ENCODE measurements at regions not wholly inside any gene's neighbourhood (a gene's known extent, or its start where the extent isn't known, plus 50 kb on each side); places are given as distances from the start of the nearest gene placed in this dataset.

- DNase-seq (no peak), ATAC-seq (no peak)
- intact Hi-C loops (cut with DNase I): no loop called here
- Histone ChIP-seq H3K9me3 (ENCODE audit: control insufficient read depth, low read length) (no peaks in the 10 kb centered on the region), H3K4me1 (ENCODE audit: control insufficient read depth, insufficient read depth, low read length) (no peaks in the 10 kb centered on the region), H3K27me3 (ENCODE audit: control insufficient read depth, insufficient read depth) (no peaks in the 10 kb centered on the region), H3K27ac (ENCODE audit: low read length) (no peak overlapping the region), H3K4me3 (ENCODE audit: low read length) (no peak overlapping the region)
- 66% methylated on average over 2 of the region's 2 CpGs for WGBS
These were observed 344.2 kb upstream of the GRM7 start for GRCh38 chr3:6516694-6517093.

GRCh38 chr3:6518709-6519345 lies 342.1 kb upstream of the GRM7 start:
- ATAC-seq (no peak), DNase-seq (no peak)
- H3K9me3 ChIP-seq (ENCODE audit: control insufficient read depth, low read length): no peaks in the 10 kb centered on the region
- intact Hi-C loops (cut with DNase I): no loop called here
- WGBS: 77% methylated on average over 6 of the region's 6 CpGs
- no peak overlapping the region for H3K4me3 ChIP-seq (ENCODE audit: low read length)
- H3K27ac ChIP-seq (ENCODE audit: low read length): no peak overlapping the region
- no peaks in the 10 kb centered on the region for H3K4me1 ChIP-seq (ENCODE audit: control insufficient read depth, insufficient read depth, low read length)
- H3K27me3 ChIP-seq (ENCODE audit: control insufficient read depth, insufficient read depth): no peaks in the 10 kb centered on the region

GRCh38 chr3:6521369-6522113 lies 339.4 kb upstream of the GRM7 start:
- Histone ChIP-seq H3K9me3 (ENCODE audit: control insufficient read depth, low read length) (no peaks in the 10 kb centered on the region), H3K27me3 (ENCODE audit: control insufficient read depth, insufficient read depth) (no peaks in the 10 kb centered on the region), H3K4me3 (ENCODE audit: low read length) (no peak overlapping the region), H3K27ac (ENCODE audit: low read length) (no peak overlapping the region), H3K4me1 (ENCODE audit: control insufficient read depth, insufficient read depth, low read length) (no peaks in the 10 kb centered on the region)
- no peak for ATAC-seq
- no peak for DNase-seq
- WGBS: 85% methylated on average over 2 of the region's 2 CpGs
- intact Hi-C loops (cut with DNase I): no loop called here

GRCh38 chr3:6522191-6522590 lies 338.7 kb upstream of the GRM7 start:
- no peak for ATAC-seq
- intact Hi-C loops (cut with DNase I): no loop called here

GRCh38 chr3:6523043-6523442 lies 337.9 kb upstream of the GRM7 start:
- intact Hi-C loops (cut with DNase I): no loop called here
- no peak overlapping the region for H3K27ac ChIP-seq (ENCODE audit: low read length)
- H3K4me3 ChIP-seq (ENCODE audit: low read length): no peak overlapping the region
- H3K27me3 ChIP-seq (ENCODE audit: control insufficient read depth, insufficient read depth): no peaks in the 10 kb centered on the region
- no peaks in the 10 kb centered on the region for H3K4me1 ChIP-seq (ENCODE audit: control insufficient read depth, insufficient read depth, low read length)
- H3K9me3 ChIP-seq (ENCODE audit: control insufficient read depth, low read length): no peaks in the 10 kb centered on the region
- ATAC-seq (no peak), DNase-seq (no peak)
- 44% methylated on average over 2 of the region's 2 CpGs for WGBS

More at GRCh38 chr3:6522191-6522590, 338.7 kb upstream of the GRM7 start:
- Histone ChIP-seq H3K9me3 (ENCODE audit: control insufficient read depth, low read length) (no peaks in the 10 kb centered on the region), H3K27me3 (ENCODE audit: control insufficient read depth, insufficient read depth) (no peaks in the 10 kb centered on the region), H3K4me1 (ENCODE audit: control insufficient read depth, insufficient read depth, low read length) (no peaks in the 10 kb centered on the region), H3K4me3 (ENCODE audit: low read length) (no peak overlapping the region), H3K27ac (ENCODE audit: low read length) (no peak overlapping the region)
- DNase-seq: no peak

- DNase-seq (no peak), ATAC-seq (peak in 1 of 2 donors; percentile 59)
- intact Hi-C loops (cut with DNase I): no loop called here
- Histone ChIP-seq H3K27me3 (ENCODE audit: control insufficient read depth, insufficient read depth) (no peaks in the 10 kb centered on the region), H3K4me3 (ENCODE audit: low read length) (no peak overlapping the region), H3K27ac (ENCODE audit: low read length) (no peak overlapping the region), H3K9me3 (ENCODE audit: control insufficient read depth, low read length) (no peaks in the 10 kb centered on the region), H3K4me1 (ENCODE audit: control insufficient read depth, insufficient read depth, low read length) (no peaks in the 10 kb centered on the region)
- WGBS: 72% methylated on average over 1 of the region's 1 CpG
These were observed 336.4 kb upstream of the GRM7 start for GRCh38 chr3:6524479-6524878.

- Histone ChIP-seq H3K27ac (ENCODE audit: low read length) (no peak overlapping the region), H3K4me1 (ENCODE audit: control insufficient read depth, insufficient read depth, low read length) (no peaks in the 10 kb centered on the region), H3K27me3 (ENCODE audit: control insufficient read depth, insufficient read depth) (no peaks in the 10 kb centered on the region), H3K9me3 (ENCODE audit: control insufficient read depth, low read length) (no peaks in the 10 kb centered on the region), H3K4me3 (ENCODE audit: low read length) (no peak overlapping the region)
- intact Hi-C loops (cut with DNase I): no loop called here
- DNase-seq: no peak
- WGBS: 85% methylated on average over 8 of the region's 8 CpGs
- no peak for ATAC-seq
These were observed 334.6 kb upstream of the GRM7 start for GRCh38 chr3:6526321-6526720.

- ATAC-seq: no peak
These were observed 334.1 kb upstream of the GRM7 start for GRCh38 chr3:6526861-6527260.

GRCh38 chr3:6528951-6529350 lies 332.0 kb upstream of the GRM7 start:
- DNase-seq: no peak
- H3K27ac ChIP-seq (ENCODE audit: low read length): no peak overlapping the region
- H3K9me3 ChIP-seq (ENCODE audit: control insufficient read depth, low read length): no peaks in the 10 kb centered on the region
- ATAC-seq: no peak
- H3K27me3 ChIP-seq (ENCODE audit: control insufficient read depth, insufficient read depth): no peaks in the 10 kb centered on the region
- no peaks in the 10 kb centered on the region for H3K4me1 ChIP-seq (ENCODE audit: control insufficient read depth, insufficient read depth, low read length)
- intact Hi-C loops (cut with DNase I): no loop called here
- no peak overlapping the region for H3K4me3 ChIP-seq (ENCODE audit: low read length)

More at GRCh38 chr3:6526861-6527260, 334.1 kb upstream of the GRM7 start:
- Histone ChIP-seq H3K4me3 (ENCODE audit: low read length) (no peak overlapping the region), H3K27ac (ENCODE audit: low read length) (no peak overlapping the region), H3K27me3 (ENCODE audit: control insufficient read depth, insufficient read depth) (no peaks in the 10 kb centered on the region), H3K9me3 (ENCODE audit: control insufficient read depth, low read length) (no peaks in the 10 kb centered on the region), H3K4me1 (ENCODE audit: control insufficient read depth, insufficient read depth, low read length) (no peaks in the 10 kb centered on the region)
- 32% methylated on average over 2 of the region's 2 CpGs for WGBS
- intact Hi-C loops (cut with DNase I): no loop called here
- no peak for DNase-seq

GRCh38 chr3:6531153-6531552 lies 329.8 kb upstream of the GRM7 start:
- H3K9me3 ChIP-seq (ENCODE audit: control insufficient read depth, low read length): no peaks in the 10 kb centered on the region
- no peaks in the 10 kb centered on the region for H3K4me1 ChIP-seq (ENCODE audit: control insufficient read depth, insufficient read depth, low read length)
- no peaks in the 10 kb centered on the region for H3K27me3 ChIP-seq (ENCODE audit: control insufficient read depth, insufficient read depth)
- no peak overlapping the region for H3K27ac ChIP-seq (ENCODE audit: low read length)
- DNase-seq: no peak
- intact Hi-C loops (cut with DNase I): no loop called here
- no peak overlapping the region for H3K4me3 ChIP-seq (ENCODE audit: low read length)
- WGBS: 79% methylated on average over 6 of the region's 6 CpGs
- ATAC-seq: no peak

- H3K4me3 ChIP-seq (ENCODE audit: low read length): no peak overlapping the region
- ATAC-seq (no peak), DNase-seq (no peak)
- H3K4me1 ChIP-seq (ENCODE audit: control insufficient read depth, insufficient read depth, low read length): no peaks in the 10 kb centered on the region
- WGBS: 73% methylated on average over 3 of the region's 3 CpGs
- H3K27ac ChIP-seq (ENCODE audit: low read length): no peak overlapping the region
- H3K9me3 ChIP-seq (ENCODE audit: control insufficient read depth, low read length): no peaks in the 10 kb centered on the region
- no peaks in the 10 kb centered on the region for H3K27me3 ChIP-seq (ENCODE audit: control insufficient read depth, insufficient read depth)
- intact Hi-C loops (cut with DNase I): no loop called here
These were observed 328.8 kb upstream of the GRM7 start for GRCh38 chr3:6532101-6532500.

All from right cardiac atrium (tissue), 5 donors.